B cell (primary cell): ENCODE measurements at regions not wholly inside any gene's neighbourhood (a gene's known extent, or its start where the extent isn't known, plus 50 kb on each side); places are given as distances from the start of the nearest gene placed in this dataset.

Experiments
- ATAC-seq: fragments of 200-7000 bp; cut with Tn5 transposase; one replicate; pipeline ENCODE4 v1.10.0; 2021; ENCODE audit warnings: low read depth, mild to moderate bottlenecking, moderate number of reproducible peaks, moderate library complexity
- CTCF ChIA-PET: fragments of 350-600 bp; sonication (Branson Sonifier 250); formaldehyde crosslinking; loops from one replicate; lab custom pipeline; 2021; ENCODE audit warnings: antibody characterized with exemption, inconsistent platforms; lab: Charles Lee
- POLR2A ChIA-PET: fragments of 350-600 bp; sonication (Branson Sonifier 250); formaldehyde crosslinking; loops from one replicate; lab custom pipeline; 2021; ENCODE audit warnings: antibody characterized with exemption; lab: Charles Lee
- DNase-seq: peaks from one replicate; pipeline ENCODE4 v3.0.0; 2013
- H2AFZ ChIP-seq: 2 replicates; pipeline ENCODE4 v1.6.1; 2012; ENCODE audit warnings: mild to moderate bottlenecking, low read depth, low read length; ENCODE audit not compliant: insufficient read depth, poor library complexity, severe bottlenecking
- H3K27ac ChIP-seq, 2 donors: 1 replicate in 1 of 2; 2 replicates in 1 of 2; pipeline ENCODE4 v1.5.1; 2012 to 2013; ENCODE audit warnings: low read length in 2 of 2, mild to moderate bottlenecking in 2 of 2, moderate library complexity in 1 of 2
- H3K27me3 ChIP-seq, 4 experiments: fragments of 200-600 bp in 1 of 4; sonication (generic) in 1 of 4; replicated peaks in 1 of 4; 1 replicate in 2 of 4; 2 replicates in 2 of 4; pipeline versions ENCODE4 v1.6.1 to v1.7.0; 2013 to 2016; ENCODE audit warnings: low read length in 3 of 4, mild to moderate bottlenecking in 2 of 4, mixed read lengths in 1 of 4, moderate library complexity in 1 of 4; ENCODE audit not compliant: insufficient read depth in 4 of 4, control insufficient read depth in 3 of 4; ENCODE audit errors: control extremely low read depth in 1 of 4
- H3K36me3 ChIP-seq, 2 experiments: replicated peaks in 1 of 2; 1 replicate in 1 of 2; 2 replicates in 1 of 2; pipeline versions ENCODE4 v1.6.1 to v1.7.1; 2013; ENCODE audit warnings: low read length in 1 of 2; ENCODE audit not compliant: insufficient read depth in 2 of 2, control insufficient read depth in 1 of 2; ENCODE audit errors: control extremely low read depth in 1 of 2, extremely low read depth in 1 of 2
- H3K4me1 ChIP-seq, 2 donors: fragments of 200-600 bp in 1 of 2; sonication (generic) in 1 of 2; 1 replicate in 1 of 2; 2 replicates in 1 of 2; pipeline versions ENCODE4 v1.5.1 to v1.6.1; 2013 to 2017; ENCODE audit warnings: low read length in 2 of 2; ENCODE audit not compliant: control insufficient read depth in 2 of 2, insufficient read depth in 2 of 2
- H3K4me2 ChIP-seq: replicated peaks from 2 replicates; pipeline ENCODE3; 2012; ENCODE audit warnings: mild to moderate bottlenecking, low read depth, low read length; ENCODE audit not compliant: poor library complexity, severe bottlenecking
- H3K4me3 ChIP-seq, 5 experiments: fragments of 200-600 bp in 1 of 5; sonication (generic) in 1 of 5; 1 replicate in 3 of 5; 2 replicates in 2 of 5; pipeline versions ENCODE4 v1.5.1 to v1.7.0; 2011 to 2016; ENCODE audit warnings: low read length in 4 of 5, mild to moderate bottlenecking in 4 of 5, low read depth in 2 of 5, control low read depth in 1 of 5, moderate library complexity in 1 of 5; ENCODE audit not compliant: insufficient read depth in 1 of 5; ENCODE audit errors: control extremely low read depth in 1 of 5, extremely low read depth in 1 of 5
- H3K79me2 ChIP-seq: fragments of 200-600 bp; sonication (generic); one replicate; pipeline ENCODE4 v1.6.0; 2016; ENCODE audit warnings: low read length; ENCODE audit not compliant: control insufficient read depth, insufficient read depth
- H3K9ac ChIP-seq: fragments of 200-600 bp; sonication (generic); 2 replicates; pipeline ENCODE4 v1.6.1; 2017; ENCODE audit warnings: mild to moderate bottlenecking, low read length, moderate library complexity
- H3K9me3 ChIP-seq, 3 donors: one replicate each; pipeline versions ENCODE4 v1.6.1 to v1.7.1; 2013; ENCODE audit warnings: low read length in 2 of 3; ENCODE audit not compliant: control insufficient read depth in 2 of 3, insufficient read depth in 1 of 3; ENCODE audit errors: control extremely low read depth in 1 of 3
- H4K20me1 ChIP-seq: 2 replicates; pipeline ENCODE4 v1.6.0; 2012; ENCODE audit warnings: mild to moderate bottlenecking, low read length; ENCODE audit not compliant: insufficient read depth, control insufficient read depth, poor library complexity, severe bottlenecking
- H3K27ac Mint-ChIP-seq: one replicate; pipeline ENCODE4 v1.8.0; 2021; ENCODE audit warnings: mixed read lengths
- H3K27me3 Mint-ChIP-seq: one replicate; pipeline ENCODE4 v1.8.0; 2021; ENCODE audit warnings: mixed read lengths
- H3K4me1 Mint-ChIP-seq: one replicate; pipeline ENCODE4 v1.8.0; 2021; ENCODE audit warnings: mixed read lengths
- H3K4me3 Mint-ChIP-seq: one replicate; pipeline ENCODE4 v1.8.0; 2021; ENCODE audit warnings: mixed read lengths
- H3K9me3 Mint-ChIP-seq: one replicate; pipeline ENCODE4 v1.8.0; 2022; ENCODE audit warnings: mixed read lengths; ENCODE audit not compliant: insufficient read depth
- EZH2 ChIP-seq: IDR thresholded peaks from 2 replicates; pipeline ENCODE4 v1.6.1; 2012; ENCODE audit warnings: borderline replicate concordance, low read depth, mild to moderate bottlenecking, moderate library complexity, low read length; ENCODE audit not compliant: insufficient read depth, poor library complexity, severe bottlenecking
- WGBS: methylation state at CpG from one replicate; pipeline ENCODE4 v1.1.5; 2013; ENCODE audit warnings: missing lambda C conversion rate; ENCODE audit not compliant: insufficient coverage; 5-methylcytosine and 5-hydroxymethylcytosine counted together
- intact Hi-C: fragments of 100-400 bp; cut with micrococcal nuclease; formaldehyde crosslinking; loops from one replicate; pipeline ENCODE4 v1.10.0; 2022
- TF ChIP-seq, protein P1 (sequence below): fragments of 200-600 bp; IDR thresholded peaks from one replicate; pipeline ENCODE4 v1.8.0; 2022; ENCODE audit warnings: antibody characterized with exemption, mild to moderate bottlenecking

GRCh38 chr2:190121305-190121704, 58.8 kb upstream of the MSTN start:
- H3K27ac Mint-ChIP-seq: no peak overlapping the region
- POLR2A ChIA-PET: no interaction called here

DNA sequence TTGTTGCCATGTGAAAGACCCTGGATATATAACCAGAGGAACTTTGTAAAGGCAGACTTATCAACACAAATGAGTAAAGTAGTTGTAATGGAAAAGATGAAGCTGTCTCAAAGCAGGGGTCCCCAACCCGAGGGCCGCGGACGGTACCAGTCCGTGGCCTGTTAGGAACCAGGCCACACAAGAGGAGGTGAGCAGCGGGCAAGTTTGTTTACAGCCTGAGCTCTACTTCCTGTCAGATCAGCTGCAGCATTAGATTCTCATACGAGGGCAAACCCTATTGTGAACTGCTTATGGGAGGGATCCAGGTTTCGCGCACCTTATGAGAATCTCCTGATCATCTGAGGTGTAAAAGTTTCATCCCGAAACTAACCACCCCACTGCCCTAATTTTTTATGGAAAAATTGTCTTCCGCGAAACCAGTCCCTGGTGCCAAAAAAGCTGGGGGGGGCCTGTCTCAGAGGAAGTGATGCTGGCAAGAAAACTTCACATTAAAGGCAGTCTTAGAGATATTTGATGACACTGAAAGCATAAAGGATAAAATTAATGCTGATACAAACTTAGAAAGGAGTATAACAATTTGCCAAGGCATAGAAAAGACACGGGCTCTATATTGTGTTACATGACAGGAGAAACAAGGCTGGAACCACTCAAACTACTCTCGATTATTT, 57.5 kb upstream of the MSTN start:
- H3K4me2 ChIP-seq: peak overlapping the region; percentile 43
- intact Hi-C loops: no loop called here
- peak overlapping the region; percentile 3 for H2AFZ ChIP-seq
- H4K20me1 ChIP-seq: no peaks in the 10 kb centered on the region
- CTCF ChIA-PET: interaction anchor here (0.7 to 2.0 kb wide), 4 partner anchors 31 to 447 kb away, joined by 3 to 7 read pairs (median 4); partner anchors contain the start of gene OSGEPL1
- no peaks in the 10 kb centered on the region for H3K27me3 ChIP-seq
- Mint-ChIP-seq H3K27me3 (no peaks in the 10 kb centered on the region), H3K4me1 (peaks cover 27% of the 10 kb centered on the region), H3K27ac (no peak overlapping the region), H3K9me3 (no peaks in the 10 kb centered on the region), H3K4me3 (peak overlapping the region; percentile 73)
- no peaks in the 10 kb centered on the region for H3K36me3 ChIP-seq
- H3K4me1 ChIP-seq: peaks cover 0 to 13% of the 10 kb centered on the region in 2 donors
- DNase-seq: no peak
- WGBS: 86% methylated on average over 9 of the region's 14 CpGs
- ATAC-seq: no peak
- no peaks in the 10 kb centered on the region for H3K79me2 ChIP-seq
- peaks cover 0 to 4% (median 0%) of the 10 kb centered on the region in 3 donors for H3K9me3 ChIP-seq
- POLR2A ChIA-PET: no interaction called here
- H3K9ac ChIP-seq: peak overlapping the region; percentile 23
- no peak overlapping the region for H3K27ac ChIP-seq
- TF ChIP-seq EZH2: no peak
- TF ChIP-seq, protein P1, sequence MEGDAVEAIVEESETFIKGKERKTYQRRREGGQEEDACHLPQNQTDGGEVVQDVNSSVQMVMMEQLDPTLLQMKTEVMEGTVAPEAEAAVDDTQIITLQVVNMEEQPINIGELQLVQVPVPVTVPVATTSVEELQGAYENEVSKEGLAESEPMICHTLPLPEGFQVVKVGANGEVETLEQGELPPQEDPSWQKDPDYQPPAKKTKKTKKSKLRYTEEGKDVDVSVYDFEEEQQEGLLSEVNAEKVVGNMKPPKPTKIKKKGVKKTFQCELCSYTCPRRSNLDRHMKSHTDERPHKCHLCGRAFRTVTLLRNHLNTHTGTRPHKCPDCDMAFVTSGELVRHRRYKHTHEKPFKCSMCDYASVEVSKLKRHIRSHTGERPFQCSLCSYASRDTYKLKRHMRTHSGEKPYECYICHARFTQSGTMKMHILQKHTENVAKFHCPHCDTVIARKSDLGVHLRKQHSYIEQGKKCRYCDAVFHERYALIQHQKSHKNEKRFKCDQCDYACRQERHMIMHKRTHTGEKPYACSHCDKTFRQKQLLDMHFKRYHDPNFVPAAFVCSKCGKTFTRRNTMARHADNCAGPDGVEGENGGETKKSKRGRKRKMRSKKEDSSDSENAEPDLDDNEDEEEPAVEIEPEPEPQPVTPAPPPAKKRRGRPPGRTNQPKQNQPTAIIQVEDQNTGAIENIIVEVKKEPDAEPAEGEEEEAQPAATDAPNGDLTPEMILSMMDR: no peak
- peak overlapping the region in 1 of 5 experiments; percentile 46 for H3K4me3 ChIP-seq

More at GRCh38 chr2:190121305-190121704, 58.8 kb upstream of the MSTN start:
- intact Hi-C loops: no loop called here
- Mint-ChIP-seq H3K4me3 (no peak overlapping the region), H3K27me3 (no peaks in the 10 kb centered on the region), H3K4me1 (peaks cover 27% of the 10 kb centered on the region), H3K9me3 (no peaks in the 10 kb centered on the region)
- Histone ChIP-seq H3K9ac (no peak overlapping the region), H3K9me3 (peaks cover 0 to 4% (median 0%) of the 10 kb centered on the region in 3 donors), H3K4me3 (no peak overlapping the region), H3K27ac (no peak overlapping the region), H3K79me2 (no peaks in the 10 kb centered on the region), H2AFZ (no peak overlapping the region), H3K4me2 (peak overlapping the region; percentile 8), H4K20me1 (no peaks in the 10 kb centered on the region), H3K4me1 (peaks cover 0 to 13% of the 10 kb centered on the region in 2 donors), H3K27me3 (no peaks in the 10 kb centered on the region), H3K36me3 (no peaks in the 10 kb centered on the region)
- CTCF ChIA-PET: interaction anchor here (1.0 to 2.0 kb wide), 4 partner anchors 31 to 323 kb away, joined by 3 to 7 read pairs (median 4); no protein-coding TSS in a partner anchor
- ATAC-seq (no peak), DNase-seq (no peak)
- TF ChIP-seq, protein P1: no peak
- TF ChIP-seq EZH2: no peak
